ENCODE measurements at regions not wholly inside any gene's neighbourhood (a gene's known extent, or its start where the extent isn't known, plus 50 kb on each side); places are given as distances from the start of the nearest gene placed in this dataset.

DNA sequence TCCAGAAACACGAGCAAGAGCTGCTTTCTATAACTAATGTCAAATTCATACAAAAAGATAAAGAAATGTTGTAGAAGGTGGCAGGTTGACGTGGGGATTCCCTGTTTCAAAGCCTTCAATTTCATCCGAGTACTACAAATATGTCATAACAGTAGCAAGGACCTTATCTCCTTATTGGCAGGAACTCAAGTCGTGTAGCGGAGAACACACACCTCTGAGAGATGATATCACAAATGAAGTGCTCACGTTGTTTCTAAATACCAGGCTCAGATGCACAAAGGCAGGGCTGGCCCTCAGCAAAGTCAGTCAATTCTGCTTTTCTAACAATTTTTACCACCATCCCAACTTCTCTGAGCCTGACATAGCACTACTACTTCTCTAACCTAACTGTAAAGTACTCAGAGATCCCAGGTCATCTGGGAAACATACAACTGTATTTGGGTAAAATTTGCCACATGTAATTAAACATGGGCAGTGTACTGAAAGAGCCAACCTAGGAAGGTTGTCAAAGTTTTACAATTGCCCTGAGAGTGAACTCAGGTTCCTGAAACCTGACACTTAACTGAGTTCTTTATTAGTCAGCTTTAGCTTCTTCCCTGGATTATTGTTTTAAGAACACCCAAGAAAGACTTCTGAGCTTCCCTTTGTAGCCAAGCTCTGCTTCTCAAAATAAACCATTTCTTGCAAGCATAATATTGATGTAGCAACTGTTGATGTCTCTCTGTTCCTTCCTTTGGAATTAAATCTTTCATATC is 813.7 kb upstream of the ACVR2A start:
- TF ChIP-seq CBX3 (IDR thresholded peaks at IDR 0.05; ENCODE audit: low read depth) = no peak
- peak; percentile 20; the same call in 1 of the 2 replicates for TF ChIP-seq SP1 (IDR thresholded peaks at IDR 0.05; ENCODE audit: low read depth)
- TF ChIP-seq ZFX (IDR thresholded peaks at IDR 0.05) = no peak
- TF ChIP-seq FOSL1 (IDR thresholded peaks at IDR 0.05; ENCODE audit: low read depth) = peak; percentile 56; the same call in 1 of the 2 replicates
- peak; percentile 29 for TF ChIP-seq JUND (IDR thresholded peaks at IDR 0.05)
- H3K4me3 ChIP-seq (replicated peaks in 1 of 2; ENCODE audit: low read depth in 1 of 2, low read length in 2 of 2) = peak overlapping the region in 1 of 2 experiments; percentile 15; a peak in 2 of 4 replicates
- no peak overlapping the region for H3K9ac ChIP-seq (ENCODE audit: low read length)
- H3K36me3 ChIP-seq (ENCODE audit: control insufficient read depth in 1 of 2, insufficient read depth in 2 of 2, low read length in 2 of 2) = no peaks in the 10 kb centered on the region
- peaks cover 23 to 31% of the 10 kb centered on the region in 2 experiments; a peak in 3 of 4 replicates for H3K4me1 ChIP-seq (ENCODE audit: control insufficient read depth in 1 of 2, insufficient read depth in 2 of 2, low read length in 2 of 2)
- no peaks in the 10 kb centered on the region for H3K27me3 ChIP-seq (ENCODE audit: insufficient read depth, low read length)
- H3K4me2 ChIP-seq (ENCODE audit: low read length) = peak overlapping the region; percentile 69
- DNase-seq (ENCODE audit: low read depth, low spot score) (peak; percentile 10), ATAC-seq (peak; percentile 75)
- CTCF ChIA-PET = interaction anchor here (1.0 kb wide), 1 partner anchor 14 kb away, joined by 3 read pairs; no protein-coding TSS in a partner anchor
- RAD21 ChIA-PET (ENCODE audit: low non-redundant PET in 1 of 2, low total read pairs in 2 of 2, uncharacterized antibody in 2 of 2, unreplicated experiment in 2 of 2) = interaction anchor here in 1 of 2 experiments (0.6 kb wide), 1 partner anchor 52 kb away, joined by 3 read pairs; no protein-coding TSS in a partner anchor
- H3K9me3 ChIP-seq (ENCODE audit: control insufficient read depth in 1 of 2, insufficient read depth in 1 of 2, low read depth in 1 of 2, low read length in 2 of 2) = no peaks in the 10 kb centered on the region
- no TSS peak for BruUV-seq (replicated peaks)
- POLR2A ChIA-PET = no interaction called here
- H3K79me2 ChIP-seq (ENCODE audit: insufficient read depth, low read length) = no peaks in the 10 kb centered on the region
- intact Hi-C loops (cut with micrococcal nuclease) = no loop called here
- no peaks in the 10 kb centered on the region for H4K20me1 ChIP-seq (ENCODE audit: insufficient read depth)
- no peaks in the 10 kb centered on the region for H3K9me2 ChIP-seq (ENCODE audit: insufficient read depth)
- H2AFZ ChIP-seq (ENCODE audit: low read depth, low read length, poor library complexity, severe bottlenecking) = no peak overlapping the region
- no peak overlapping the region for H3K27ac ChIP-seq (ENCODE audit: low read depth, low read length)

DNA sequence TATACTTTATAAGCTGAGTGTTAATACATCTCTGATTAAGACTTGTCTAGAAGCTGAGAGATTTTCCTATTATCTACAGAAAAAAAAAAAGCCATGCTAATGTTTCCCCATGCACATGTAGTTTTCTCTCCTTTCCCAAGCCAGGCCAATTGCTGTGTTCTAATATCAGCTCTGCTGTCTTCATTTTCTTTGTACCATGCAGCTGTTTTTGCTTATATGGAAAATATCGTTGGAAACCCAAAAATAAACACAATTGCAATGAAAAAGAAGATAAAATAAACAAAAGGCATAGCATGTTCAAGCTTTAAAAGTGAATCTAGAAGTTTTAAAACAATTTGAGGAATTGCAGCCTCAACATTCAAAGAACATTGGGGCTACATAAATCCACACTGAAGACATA is 817.4 kb upstream of the ACVR2A start:
- BruUV-seq (replicated peaks) = no TSS peak
- no peak for TF ChIP-seq SIN3A (IDR thresholded peaks at IDR 0.05; ENCODE audit: low read depth)
- H3K4me1 ChIP-seq (ENCODE audit: control insufficient read depth in 1 of 2, insufficient read depth in 2 of 2, low read length in 2 of 2) = peaks cover 15 to 18% of the 10 kb centered on the region in 2 experiments; a peak in 3 of 4 replicates

More for the DNA sequence above, 817.4 kb upstream of the ACVR2A start:
- no peak for ATAC-seq
- Histone ChIP-seq H3K27ac (ENCODE audit: low read depth, low read length) (no peak overlapping the region), H3K79me2 (ENCODE audit: insufficient read depth, low read length) (no peaks in the 10 kb centered on the region), H3K4me2 (ENCODE audit: low read length) (no peak overlapping the region), H3K9me3 (ENCODE audit: control insufficient read depth in 1 of 2, insufficient read depth in 1 of 2, low read depth in 1 of 2, low read length in 2 of 2) (no peaks in the 10 kb centered on the region), H3K9me2 (ENCODE audit: insufficient read depth) (no peaks in the 10 kb centered on the region), H2AFZ (ENCODE audit: low read depth, low read length, poor library complexity, severe bottlenecking) (no peak overlapping the region), H3K36me3 (ENCODE audit: control insufficient read depth in 1 of 2, insufficient read depth in 2 of 2, low read length in 2 of 2) (no peaks in the 10 kb centered on the region), H3K4me3 (replicated peaks in 1 of 2; ENCODE audit: low read depth in 1 of 2, low read length in 2 of 2) (no peak overlapping the region), H3K27me3 (ENCODE audit: insufficient read depth, low read length) (no peaks in the 10 kb centered on the region), H4K20me1 (ENCODE audit: insufficient read depth) (no peaks in the 10 kb centered on the region), H3K9ac (ENCODE audit: low read length) (no peak overlapping the region)
- intact Hi-C loops (cut with micrococcal nuclease) = no loop called here
- RAD21 ChIA-PET (ENCODE audit: low non-redundant PET in 1 of 2, low total read pairs in 2 of 2, uncharacterized antibody in 2 of 2, unreplicated experiment in 2 of 2) = no interaction called here
- CTCF ChIA-PET = no interaction called here
- no peak for DNase-seq (ENCODE audit: low read depth, low spot score)
- POLR2A ChIA-PET = no interaction called here
